Gastrocnemius medialis (tissue), 4 donors: ENCODE measurements at regions not wholly inside any gene's neighbourhood (a gene's known extent, or its start where the extent isn't known, plus 50 kb on each side); places are given as distances from the start of the nearest gene placed in this dataset.

Source experiments
- ATAC-seq, 2 donors: fragments of 150-250 bp; one replicate each; pipeline ENCODE4 v1.9.1; 2016
- DNase-seq, 2 donors: peaks; one replicate each; pipeline ENCODE4 v3.0.0-alpha.2; 2019
- H3K27ac ChIP-seq, 4 donors: fragments of 200-600 bp; sonication (generic); 1 replicate in 1 of 4; 2 replicates in 3 of 4; pipeline ENCODE4 v1.5.1; 2016 to 2018; ENCODE audit warnings: mild to moderate bottlenecking in 2 of 4, moderate library complexity in 1 of 4
- H3K27me3 ChIP-seq, 3 donors: fragments of 200-600 bp; sonication (generic) in 2 of 3; 1 replicate in 1 of 3; 2 replicates in 2 of 3; pipeline versions ENCODE4 v1.5.1 to v1.6.0; 2016 to 2019; ENCODE audit warnings: mild to moderate bottlenecking in 1 of 3, moderate library complexity in 1 of 3
- H3K36me3 ChIP-seq, 2 donors: fragments of 200-600 bp; sonication (generic) in 1 of 2; one replicate each; pipeline ENCODE4 v1.5.1; 2017 to 2018
- H3K4me1 ChIP-seq, 2 donors: fragments of 200-600 bp; sonication (generic) in 1 of 2; one replicate each; pipeline ENCODE4 v1.5.1; 2016 to 2017; ENCODE audit warnings: mild to moderate bottlenecking in 2 of 2
- H3K4me3 ChIP-seq, 4 donors: fragments of 200-600 bp; sonication (generic) in 3 of 4; 1 replicate in 1 of 4; 2 replicates in 3 of 4; pipeline ENCODE4 v1.5.1; 2016 to 2019; ENCODE audit warnings: mild to moderate bottlenecking in 2 of 4
- H3K9me3 ChIP-seq, 3 donors: fragments of 200-600 bp; sonication (generic) in 2 of 3; 1 replicate in 1 of 3; 2 replicates in 2 of 3; pipeline ENCODE4 v1.5.1; 2016 to 2019
- POLR2A ChIP-seq, 2 donors: fragments of 450-650 bp; IDR thresholded peaks; one replicate each; pipeline ENCODE4 v1.6.1; 2017; ENCODE audit warnings: antibody characterized with exemption in 2 of 2, mild to moderate bottlenecking in 2 of 2, moderate library complexity in 2 of 2
- in situ Hi-C, 4 donors: fragments of 200-750 bp; cut with MboI; loops; one replicate each; pipeline versions ENCODE4 v1.15.0 to v1.8.0; 2017; ENCODE audit warnings: low sequenced_read_pairs in 4 of 4
- intact Hi-C: fragments of 100-400 bp; cut with DNase I; formaldehyde crosslinking; loops from one replicate; pipeline ENCODE4 v1.15.1; 2023; ENCODE audit warnings: low total_unique reads
- TF ChIP-seq, protein P1 (sequence below), 5 experiments: fragments of 450-650 bp in 3 of 5; fragments of 200-600 bp in 2 of 5; sonication (generic) in 2 of 5; IDR thresholded peaks in 4 of 5; conservative IDR thresholded peaks in 1 of 5; 1 replicate in 4 of 5; 2 replicates in 1 of 5; pipeline ENCODE4 v1.5.1; 2016 to 2019; ENCODE audit warnings: antibody characterized with exemption in 5 of 5, mild to moderate bottlenecking in 3 of 5, moderate library complexity in 3 of 5

DNA sequence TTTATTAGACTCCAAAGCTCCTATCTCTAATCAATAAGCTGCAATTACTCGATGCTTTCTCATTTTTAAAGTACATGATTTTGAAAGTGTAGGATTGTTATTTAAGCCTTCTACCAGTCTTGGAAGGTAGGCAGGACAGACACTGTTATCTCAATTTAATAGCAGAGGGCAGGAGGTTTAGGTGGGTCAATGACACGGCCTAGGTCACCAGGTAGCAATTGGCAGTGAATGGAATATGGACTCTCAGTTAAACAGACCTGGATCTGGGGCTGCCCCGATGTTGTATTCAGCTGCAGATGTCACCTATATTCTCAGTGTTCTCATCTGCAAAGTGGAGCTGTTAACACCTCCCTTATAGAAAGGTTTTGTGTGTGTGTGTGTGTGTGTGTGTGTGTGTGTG, 124.4 kb upstream of the ANKFN1 start:
- no peaks in the 10 kb centered on the region for H3K4me1 ChIP-seq
- H3K9me3 ChIP-seq, result no peaks in the 10 kb centered on the region
- no peak overlapping the region for H3K27ac ChIP-seq
- H3K4me3 ChIP-seq, result no peak overlapping the region
- H3K36me3 ChIP-seq, result no peaks in the 10 kb centered on the region
- ATAC-seq, result no peak
- in situ Hi-C loops (no loop called here), intact Hi-C loops (no loop called here)
- no peaks in the 10 kb centered on the region for H3K27me3 ChIP-seq
- no peak for DNase-seq
- TF ChIP-seq POLR2A (IDR thresholded peaks at IDR 0.05), result no peak
- TF ChIP-seq, protein P1, sequence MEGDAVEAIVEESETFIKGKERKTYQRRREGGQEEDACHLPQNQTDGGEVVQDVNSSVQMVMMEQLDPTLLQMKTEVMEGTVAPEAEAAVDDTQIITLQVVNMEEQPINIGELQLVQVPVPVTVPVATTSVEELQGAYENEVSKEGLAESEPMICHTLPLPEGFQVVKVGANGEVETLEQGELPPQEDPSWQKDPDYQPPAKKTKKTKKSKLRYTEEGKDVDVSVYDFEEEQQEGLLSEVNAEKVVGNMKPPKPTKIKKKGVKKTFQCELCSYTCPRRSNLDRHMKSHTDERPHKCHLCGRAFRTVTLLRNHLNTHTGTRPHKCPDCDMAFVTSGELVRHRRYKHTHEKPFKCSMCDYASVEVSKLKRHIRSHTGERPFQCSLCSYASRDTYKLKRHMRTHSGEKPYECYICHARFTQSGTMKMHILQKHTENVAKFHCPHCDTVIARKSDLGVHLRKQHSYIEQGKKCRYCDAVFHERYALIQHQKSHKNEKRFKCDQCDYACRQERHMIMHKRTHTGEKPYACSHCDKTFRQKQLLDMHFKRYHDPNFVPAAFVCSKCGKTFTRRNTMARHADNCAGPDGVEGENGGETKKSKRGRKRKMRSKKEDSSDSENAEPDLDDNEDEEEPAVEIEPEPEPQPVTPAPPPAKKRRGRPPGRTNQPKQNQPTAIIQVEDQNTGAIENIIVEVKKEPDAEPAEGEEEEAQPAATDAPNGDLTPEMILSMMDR (IDR thresholded peaks at IDR 0.05 in 4 of 5, conservative IDR thresholded peaks at IDR 0.05 in 1 of 5), result no peak

DNA sequence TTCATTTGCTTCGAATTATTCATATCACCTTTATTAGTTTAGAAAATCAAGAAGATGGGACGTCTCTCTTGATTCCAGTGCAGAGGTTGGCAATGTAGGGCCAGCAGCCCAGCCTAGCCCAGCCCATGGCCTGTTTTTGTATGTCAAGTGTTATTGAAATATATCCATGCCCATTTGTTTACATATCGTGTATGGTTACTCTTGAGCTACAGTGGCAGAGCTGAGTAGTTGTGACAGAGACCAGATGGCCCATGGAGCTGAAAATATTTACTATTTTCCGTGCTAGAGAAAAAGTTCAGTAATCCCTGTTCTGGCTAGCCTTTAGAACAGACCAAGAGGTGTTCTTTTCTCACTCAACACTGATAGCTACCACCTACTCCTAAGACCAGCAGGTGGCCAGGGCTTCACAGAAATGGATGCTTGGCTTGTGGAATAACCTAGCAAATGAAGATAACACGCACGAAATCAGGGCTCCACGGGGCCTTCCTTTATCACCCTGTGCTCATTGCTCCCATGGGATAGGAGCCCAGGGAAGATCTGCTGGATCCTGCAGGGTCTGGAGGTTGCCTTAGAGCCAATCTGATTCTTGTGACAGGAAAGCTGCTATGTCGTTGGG, 123.2 kb upstream of the ANKFN1 start:
- intact Hi-C loops (no loop called here), in situ Hi-C loops (no loop called here)
- no peaks in the 10 kb centered on the region for H3K4me1 ChIP-seq
- H3K4me3 ChIP-seq, result no peak overlapping the region
- H3K27ac ChIP-seq, result no peak overlapping the region
- no peaks in the 10 kb centered on the region for H3K36me3 ChIP-seq
- no peak for DNase-seq
- no peaks in the 10 kb centered on the region for H3K9me3 ChIP-seq
- TF ChIP-seq, protein P1 (IDR thresholded peaks at IDR 0.05 in 4 of 5, conservative IDR thresholded peaks at IDR 0.05 in 1 of 5), result no peak
- no peak for TF ChIP-seq POLR2A (IDR thresholded peaks at IDR 0.05)
- no peaks in the 10 kb centered on the region for H3K27me3 ChIP-seq
- ATAC-seq, result no peak

DNA sequence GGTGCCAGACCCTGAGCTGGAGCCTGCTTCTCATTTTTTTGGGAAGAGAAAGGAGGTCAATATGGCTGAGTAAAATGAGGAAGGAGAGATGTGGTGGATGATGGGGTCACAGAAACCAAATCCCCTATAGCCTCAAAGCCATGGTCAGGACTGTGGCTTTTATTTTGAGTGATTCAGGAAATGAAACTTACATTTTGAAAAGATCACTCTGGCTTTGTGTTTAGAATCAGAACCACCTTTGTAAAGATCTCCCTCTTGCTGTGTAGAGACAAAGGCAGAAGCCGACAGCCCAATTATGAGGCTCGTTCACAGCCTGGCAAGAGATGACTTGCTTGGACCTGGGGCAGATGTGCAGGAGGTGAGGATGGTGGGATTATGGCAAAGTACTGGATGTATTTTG, 121.6 kb upstream of the ANKFN1 start:
- ATAC-seq (no peak), DNase-seq (no peak)
- intact Hi-C loops (no loop called here), in situ Hi-C loops (no loop called here)
- Histone ChIP-seq H3K27ac (no peak overlapping the region), H3K27me3 (no peaks in the 10 kb centered on the region), H3K36me3 (no peaks in the 10 kb centered on the region), H3K4me1 (no peaks in the 10 kb centered on the region), H3K9me3 (no peaks in the 10 kb centered on the region), H3K4me3 (no peak overlapping the region)
- TF ChIP-seq POLR2A (IDR thresholded peaks at IDR 0.05), result no peak
- TF ChIP-seq, protein P1 (IDR thresholded peaks at IDR 0.05 in 4 of 5, conservative IDR thresholded peaks at IDR 0.05 in 1 of 5), result no peak

DNA sequence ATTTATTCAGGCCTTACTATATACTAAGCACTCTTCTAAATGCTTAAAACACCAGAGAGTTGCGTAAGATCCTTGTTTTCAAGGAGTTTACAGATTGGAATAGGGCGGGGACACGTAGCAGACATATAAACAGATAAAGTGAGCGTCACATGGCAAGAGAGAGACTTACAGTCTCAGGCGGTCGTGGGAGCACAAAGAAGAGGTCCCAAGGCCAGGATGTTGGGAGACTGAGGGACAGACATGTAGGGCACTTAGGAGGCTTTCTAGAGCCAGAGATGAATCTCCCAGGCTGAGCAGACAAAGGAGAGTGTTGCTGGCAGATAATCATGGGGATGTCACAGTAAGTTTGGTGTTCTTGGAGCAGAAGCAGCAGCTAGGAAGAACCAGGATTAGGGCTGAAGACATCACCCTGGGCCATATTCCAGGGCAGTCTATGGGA, 119.1 kb upstream of the ANKFN1 start:
- Histone ChIP-seq H3K4me3 (no peak overlapping the region), H3K4me1 (no peaks in the 10 kb centered on the region), H3K27ac (peak overlapping the region in 2 of 4 donors; percentile 24 to 39), H3K36me3 (no peaks in the 10 kb centered on the region), H3K27me3 (no peaks in the 10 kb centered on the region), H3K9me3 (no peaks in the 10 kb centered on the region)
- DNase-seq, result peak in 1 of 2 donors; percentile 12
- peak in 1 of 2 donors; percentile 66 for ATAC-seq
- in situ Hi-C loops (no loop called here), intact Hi-C loops (no loop called here)
- TF ChIP-seq POLR2A (IDR thresholded peaks at IDR 0.05), result no peak
- TF ChIP-seq, protein P1 (IDR thresholded peaks at IDR 0.05 in 4 of 5, conservative IDR thresholded peaks at IDR 0.05 in 1 of 5), result no peak

DNA sequence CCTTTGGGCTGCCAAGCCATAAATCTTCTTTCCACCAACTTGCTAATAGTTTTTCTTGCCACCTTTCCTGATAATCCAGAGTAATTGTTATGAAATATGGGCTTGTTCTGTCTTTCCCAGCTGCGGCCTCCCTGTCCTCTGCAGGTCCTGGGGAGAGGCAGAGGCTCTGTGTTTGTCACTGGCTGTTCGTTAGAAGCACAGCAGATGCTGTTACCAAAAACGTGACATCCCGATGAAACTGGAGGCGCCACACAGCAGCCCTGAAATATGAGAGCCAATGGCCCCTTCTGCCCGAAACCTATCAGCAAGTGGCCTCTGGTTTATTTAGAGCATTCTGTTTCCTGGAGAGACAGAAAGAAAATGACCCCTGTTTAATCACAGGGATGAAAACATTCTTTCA, 115.1 kb upstream of the ANKFN1 start:
- intact Hi-C loops, result no loop called here

More for the DNA sequence above, 115.1 kb upstream of the ANKFN1 start:
- Histone ChIP-seq H3K36me3 (no peaks in the 10 kb centered on the region), H3K27me3 (no peaks in the 10 kb centered on the region), H3K9me3 (no peaks in the 10 kb centered on the region), H3K4me3 (no peak overlapping the region), H3K27ac (no peak overlapping the region), H3K4me1 (no peaks in the 10 kb centered on the region)
- no peak for DNase-seq
- in situ Hi-C loops, result no loop called here
- no peak for ATAC-seq
- TF ChIP-seq, protein P1 (IDR thresholded peaks at IDR 0.05 in 4 of 5, conservative IDR thresholded peaks at IDR 0.05 in 1 of 5), result no peak
- no peak for TF ChIP-seq POLR2A (IDR thresholded peaks at IDR 0.05)
